Fibroblast of pulmonary artery (primary cell): ENCODE measurements at regions not wholly inside any gene's neighbourhood (a gene's known extent, or its start where the extent isn't known, plus 50 kb on each side); places are given as distances from the start of the nearest gene placed in this dataset.

Source experiments
- DNase-seq: peaks from one replicate; pipeline ENCODE4 v3.0.0-alpha.2; 2010; ENCODE audit warnings: low read depth
- H3K4me3 ChIP-seq: replicated peaks from 2 replicates; pipeline ENCODE4 v1.5.1; 2011; ENCODE audit warnings: low read depth, mild to moderate bottlenecking, control low read depth, low read length, moderate library complexity
- TF ChIP-seq, protein P1 (sequence below): IDR thresholded peaks from 2 replicates; pipeline ENCODE4 v1.5.1; 2011; ENCODE audit warnings: mild to moderate bottlenecking, control low read depth, low read length, inconsistent platforms; ENCODE audit errors: missing control alignments

DNA sequence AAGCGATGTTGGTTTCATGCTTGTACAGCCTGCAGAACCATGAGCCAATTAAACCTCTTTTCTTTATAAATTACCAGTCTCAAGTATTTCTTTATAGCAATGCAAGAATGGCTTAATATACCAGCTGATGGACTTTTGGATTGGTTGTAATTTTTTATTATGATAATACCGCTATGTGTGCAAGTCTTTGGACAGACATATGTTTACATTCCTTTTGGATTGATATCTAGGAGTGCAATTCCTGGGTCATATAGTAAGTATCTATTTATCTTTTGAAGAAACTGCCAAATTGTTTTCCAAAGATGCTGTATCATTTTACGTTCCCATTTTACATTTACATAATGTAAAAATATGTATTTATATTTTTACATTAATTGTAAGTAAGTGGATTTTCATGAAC is 81.2 kb upstream of the PIP4K2A start:
- TF ChIP-seq, protein P1, sequence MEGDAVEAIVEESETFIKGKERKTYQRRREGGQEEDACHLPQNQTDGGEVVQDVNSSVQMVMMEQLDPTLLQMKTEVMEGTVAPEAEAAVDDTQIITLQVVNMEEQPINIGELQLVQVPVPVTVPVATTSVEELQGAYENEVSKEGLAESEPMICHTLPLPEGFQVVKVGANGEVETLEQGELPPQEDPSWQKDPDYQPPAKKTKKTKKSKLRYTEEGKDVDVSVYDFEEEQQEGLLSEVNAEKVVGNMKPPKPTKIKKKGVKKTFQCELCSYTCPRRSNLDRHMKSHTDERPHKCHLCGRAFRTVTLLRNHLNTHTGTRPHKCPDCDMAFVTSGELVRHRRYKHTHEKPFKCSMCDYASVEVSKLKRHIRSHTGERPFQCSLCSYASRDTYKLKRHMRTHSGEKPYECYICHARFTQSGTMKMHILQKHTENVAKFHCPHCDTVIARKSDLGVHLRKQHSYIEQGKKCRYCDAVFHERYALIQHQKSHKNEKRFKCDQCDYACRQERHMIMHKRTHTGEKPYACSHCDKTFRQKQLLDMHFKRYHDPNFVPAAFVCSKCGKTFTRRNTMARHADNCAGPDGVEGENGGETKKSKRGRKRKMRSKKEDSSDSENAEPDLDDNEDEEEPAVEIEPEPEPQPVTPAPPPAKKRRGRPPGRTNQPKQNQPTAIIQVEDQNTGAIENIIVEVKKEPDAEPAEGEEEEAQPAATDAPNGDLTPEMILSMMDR, result no peak
- no peak overlapping the region for H3K4me3 ChIP-seq
- no peak for DNase-seq

DNA sequence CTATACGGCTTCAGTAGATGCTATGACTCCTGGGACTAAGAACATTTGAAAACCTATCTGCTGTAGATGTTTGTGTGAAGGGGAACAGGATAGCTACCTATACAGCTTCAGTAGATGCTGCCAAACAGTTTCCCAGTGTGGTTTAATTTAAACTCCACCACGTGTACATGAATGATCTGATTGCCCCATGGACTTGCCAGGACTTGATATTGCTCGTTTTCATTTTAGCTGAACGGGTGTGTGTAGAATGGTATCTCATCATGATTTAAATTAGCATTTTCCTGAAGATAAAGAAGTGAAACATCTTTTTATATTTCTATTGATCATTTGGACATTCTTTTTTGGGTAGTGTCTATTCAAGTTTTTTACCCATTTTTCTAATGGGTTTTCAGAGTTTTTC is 77.8 kb upstream of the PIP4K2A start:
- TF ChIP-seq, protein P1, result no peak
- H3K4me3 ChIP-seq, result no peak overlapping the region
- no peak for DNase-seq

DNA sequence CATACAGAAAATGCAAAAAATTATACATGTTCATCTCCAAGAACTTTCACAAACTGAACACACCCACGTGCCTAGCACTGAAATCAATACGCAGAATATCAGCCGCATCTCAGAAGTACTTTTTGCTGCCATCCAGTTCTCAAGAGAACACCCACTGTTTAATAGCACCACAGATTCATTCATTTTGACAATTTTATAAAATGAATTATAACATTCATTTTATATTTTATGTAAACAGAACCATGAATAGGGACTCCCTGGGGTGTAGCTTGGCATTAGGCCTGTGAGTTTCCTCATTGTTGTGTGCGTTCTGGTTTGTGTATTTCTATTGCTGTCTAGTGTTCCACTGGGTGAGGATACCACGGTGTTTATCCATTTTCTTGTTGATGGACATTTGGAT is 77.3 kb upstream of the PIP4K2A start:
- no peak overlapping the region for H3K4me3 ChIP-seq
- TF ChIP-seq, protein P1, result no peak
- DNase-seq, result no peak

DNA sequence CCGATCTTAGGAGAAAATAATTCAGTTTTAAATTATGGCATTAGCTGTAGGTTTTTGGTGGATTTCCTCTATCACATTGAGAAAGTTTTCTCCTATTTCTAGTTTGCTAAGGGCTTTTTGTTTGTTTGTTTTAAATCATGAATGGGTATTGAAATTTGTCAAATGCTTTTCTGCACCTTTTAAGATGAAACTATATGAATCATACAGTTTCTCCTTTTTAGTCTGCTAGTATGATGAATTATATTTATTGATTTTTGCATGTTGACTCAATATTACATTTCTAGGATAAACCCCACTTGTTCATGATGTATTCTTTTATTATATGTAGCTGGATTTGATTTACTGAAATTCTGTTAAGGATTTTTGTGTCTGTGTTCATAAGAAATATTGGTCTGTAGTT is 70.3 kb upstream of the PIP4K2A start:
- no peak overlapping the region for H3K4me3 ChIP-seq
- TF ChIP-seq, protein P1, result no peak

DNA sequence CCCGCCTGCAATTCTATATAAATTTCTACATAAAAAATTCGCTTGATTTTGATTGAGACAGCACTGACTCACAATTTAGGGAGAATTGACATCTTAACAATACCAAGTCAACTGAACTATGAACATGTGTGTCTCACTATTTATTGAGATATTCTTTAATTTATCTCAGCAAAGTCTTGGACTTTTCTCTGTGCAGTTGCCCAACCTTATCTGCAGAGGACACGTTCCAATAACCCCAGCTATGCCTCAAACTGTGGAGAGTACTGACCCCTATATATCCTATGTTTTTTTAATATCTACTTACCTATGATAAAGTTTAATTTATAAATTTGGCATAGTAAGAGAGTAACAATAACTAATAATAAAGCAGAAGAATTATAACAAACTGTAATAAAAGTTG is 69.4 kb upstream of the PIP4K2A start:
- no peak overlapping the region for H3K4me3 ChIP-seq
- TF ChIP-seq, protein P1, result no peak
- DNase-seq, result no peak

More for the DNA sequence above, 70.3 kb upstream of the PIP4K2A start:
- DNase-seq, result no peak

DNA sequence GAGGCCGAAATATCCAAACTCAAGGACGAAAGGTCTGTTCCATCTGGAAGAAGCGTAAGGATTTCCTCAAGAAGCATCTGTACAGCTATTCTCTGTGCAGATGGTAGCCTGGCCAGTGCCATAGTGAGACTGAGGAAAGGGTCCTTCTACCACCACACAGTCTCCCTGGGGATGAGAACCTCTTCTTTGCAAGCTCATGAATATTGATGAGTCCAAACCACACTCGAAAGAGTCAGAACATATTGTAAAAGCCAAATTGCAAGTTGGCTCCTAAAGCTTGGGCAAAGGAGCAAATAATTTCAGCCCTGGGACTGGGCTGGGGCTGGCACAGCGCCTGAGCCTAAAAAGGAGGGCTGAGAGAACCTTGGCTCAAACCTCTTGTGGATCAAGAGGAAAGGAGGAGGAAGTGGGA is 66.1 kb upstream of the PIP4K2A start:
- TF ChIP-seq, protein P1, result no peak
- H3K4me3 ChIP-seq, result no peak overlapping the region
- DNase-seq, result no peak

DNA sequence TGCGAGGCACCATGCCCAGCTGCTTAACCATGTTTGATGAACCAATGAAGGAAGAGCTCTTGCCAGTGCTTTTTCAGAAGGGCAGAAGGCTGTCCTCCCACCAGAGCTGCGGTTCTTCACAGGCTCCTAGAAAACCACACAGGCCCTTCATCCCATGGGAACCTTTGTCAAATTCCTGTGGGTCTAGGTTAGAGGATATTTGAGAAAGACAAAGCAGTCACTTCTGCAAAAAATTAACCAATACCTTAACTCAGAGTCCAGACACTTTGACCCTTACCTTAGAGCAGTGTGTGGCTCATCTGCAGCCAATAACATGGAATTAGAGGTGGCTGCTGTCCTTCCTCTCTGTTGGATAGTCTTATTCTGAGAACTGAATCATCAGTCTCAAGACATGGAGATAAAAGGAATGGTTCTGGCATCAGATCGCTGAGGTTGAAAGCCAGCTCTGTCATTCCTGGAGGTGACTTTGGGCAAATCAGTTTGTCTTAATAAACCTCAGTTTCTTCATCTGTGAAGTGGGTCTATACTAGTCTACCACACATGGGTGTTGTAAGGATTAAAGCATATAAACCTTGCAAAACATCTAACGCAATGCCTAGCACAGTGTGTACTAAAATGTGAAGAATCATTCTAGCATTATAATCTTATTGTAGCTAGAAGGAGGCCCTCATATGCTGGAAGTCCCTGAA is 65.1 kb upstream of the PIP4K2A start:
- TF ChIP-seq, protein P1, result no peak
- no peak for DNase-seq
- H3K4me3 ChIP-seq, result no peak overlapping the region
